ENCODE measurements at regions not wholly inside any gene's neighbourhood (a gene's known extent, or its start where the extent isn't known, plus 50 kb on each side); places are given as distances from the start of the nearest gene placed in this dataset.

DNA sequence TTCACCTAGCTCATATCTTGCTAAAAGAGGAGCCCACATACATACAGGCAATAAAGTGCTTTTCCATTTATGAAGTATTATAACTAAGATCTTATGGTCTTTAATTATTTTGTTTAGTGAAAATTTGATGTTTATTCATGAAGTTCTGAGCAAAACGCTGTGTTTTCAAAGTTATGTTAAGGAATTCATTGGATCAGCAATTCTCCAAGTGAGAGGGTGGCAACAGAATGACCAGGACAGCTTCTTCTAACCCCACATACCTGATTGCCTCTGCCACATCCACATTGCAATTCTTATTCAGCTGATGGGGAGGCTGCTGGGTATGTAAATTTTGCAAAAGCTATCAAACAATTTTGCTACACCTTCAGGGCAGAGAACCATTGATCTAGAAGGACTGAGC is 116.8 kb downstream of the OGFRL1 start:
- no peak overlapping the region for H3K4me3 ChIP-seq (ENCODE audit: low read depth, low read length)
- TF ChIP-seq, protein P1, sequence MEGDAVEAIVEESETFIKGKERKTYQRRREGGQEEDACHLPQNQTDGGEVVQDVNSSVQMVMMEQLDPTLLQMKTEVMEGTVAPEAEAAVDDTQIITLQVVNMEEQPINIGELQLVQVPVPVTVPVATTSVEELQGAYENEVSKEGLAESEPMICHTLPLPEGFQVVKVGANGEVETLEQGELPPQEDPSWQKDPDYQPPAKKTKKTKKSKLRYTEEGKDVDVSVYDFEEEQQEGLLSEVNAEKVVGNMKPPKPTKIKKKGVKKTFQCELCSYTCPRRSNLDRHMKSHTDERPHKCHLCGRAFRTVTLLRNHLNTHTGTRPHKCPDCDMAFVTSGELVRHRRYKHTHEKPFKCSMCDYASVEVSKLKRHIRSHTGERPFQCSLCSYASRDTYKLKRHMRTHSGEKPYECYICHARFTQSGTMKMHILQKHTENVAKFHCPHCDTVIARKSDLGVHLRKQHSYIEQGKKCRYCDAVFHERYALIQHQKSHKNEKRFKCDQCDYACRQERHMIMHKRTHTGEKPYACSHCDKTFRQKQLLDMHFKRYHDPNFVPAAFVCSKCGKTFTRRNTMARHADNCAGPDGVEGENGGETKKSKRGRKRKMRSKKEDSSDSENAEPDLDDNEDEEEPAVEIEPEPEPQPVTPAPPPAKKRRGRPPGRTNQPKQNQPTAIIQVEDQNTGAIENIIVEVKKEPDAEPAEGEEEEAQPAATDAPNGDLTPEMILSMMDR (IDR thresholded peaks at IDR 0.05; ENCODE audit: low read depth, low read length): no peak

DNA sequence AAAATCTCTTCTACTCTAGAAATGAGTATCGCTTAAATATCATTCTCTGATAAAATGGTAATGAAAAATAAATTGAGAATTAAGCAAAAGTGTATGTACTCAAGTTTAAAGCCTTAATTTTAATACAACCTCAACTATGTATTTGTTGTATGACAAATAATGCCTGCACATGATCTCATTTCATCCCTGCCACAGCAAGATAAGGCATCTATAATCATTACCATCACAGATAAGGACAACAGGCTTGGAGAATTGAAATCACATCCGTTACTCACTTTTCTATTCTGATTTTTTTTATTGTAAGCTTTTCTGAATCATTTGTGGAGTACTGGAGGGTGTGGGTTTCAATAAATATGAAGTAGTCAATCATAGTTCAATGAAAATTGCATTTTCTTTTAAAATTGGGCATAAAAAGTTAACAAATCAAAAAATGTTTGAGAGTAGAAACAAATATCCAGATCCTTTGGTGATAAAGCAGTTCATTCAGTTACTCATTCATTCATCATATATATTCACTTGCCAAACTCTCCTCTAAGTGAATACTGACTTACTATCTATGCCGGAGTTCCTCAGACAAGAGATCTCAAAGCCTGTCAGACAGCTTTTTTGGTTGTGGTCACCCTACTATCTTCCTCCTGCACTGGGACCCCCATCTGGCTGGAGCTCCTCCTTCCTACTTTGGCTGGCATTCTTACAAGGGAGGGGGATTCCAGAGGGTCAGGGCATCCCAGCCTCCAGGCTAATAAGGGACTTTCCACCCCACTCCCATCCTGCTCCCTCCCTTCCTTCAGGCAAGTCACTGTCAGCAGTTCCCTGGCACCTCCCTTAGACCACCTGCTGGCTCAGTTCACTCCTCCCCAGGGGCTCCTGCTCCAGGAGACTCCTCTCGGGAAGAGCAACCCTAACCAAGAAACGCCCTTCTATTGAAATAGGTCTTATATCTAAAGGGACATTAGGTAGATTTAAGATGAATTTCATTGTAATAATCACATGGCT is 118.6 kb downstream of the OGFRL1 start:
- H3K4me3 ChIP-seq (ENCODE audit: low read depth, low read length): no peak overlapping the region
- TF ChIP-seq, protein P1 (IDR thresholded peaks at IDR 0.05; ENCODE audit: low read depth, low read length): no peak

DNA sequence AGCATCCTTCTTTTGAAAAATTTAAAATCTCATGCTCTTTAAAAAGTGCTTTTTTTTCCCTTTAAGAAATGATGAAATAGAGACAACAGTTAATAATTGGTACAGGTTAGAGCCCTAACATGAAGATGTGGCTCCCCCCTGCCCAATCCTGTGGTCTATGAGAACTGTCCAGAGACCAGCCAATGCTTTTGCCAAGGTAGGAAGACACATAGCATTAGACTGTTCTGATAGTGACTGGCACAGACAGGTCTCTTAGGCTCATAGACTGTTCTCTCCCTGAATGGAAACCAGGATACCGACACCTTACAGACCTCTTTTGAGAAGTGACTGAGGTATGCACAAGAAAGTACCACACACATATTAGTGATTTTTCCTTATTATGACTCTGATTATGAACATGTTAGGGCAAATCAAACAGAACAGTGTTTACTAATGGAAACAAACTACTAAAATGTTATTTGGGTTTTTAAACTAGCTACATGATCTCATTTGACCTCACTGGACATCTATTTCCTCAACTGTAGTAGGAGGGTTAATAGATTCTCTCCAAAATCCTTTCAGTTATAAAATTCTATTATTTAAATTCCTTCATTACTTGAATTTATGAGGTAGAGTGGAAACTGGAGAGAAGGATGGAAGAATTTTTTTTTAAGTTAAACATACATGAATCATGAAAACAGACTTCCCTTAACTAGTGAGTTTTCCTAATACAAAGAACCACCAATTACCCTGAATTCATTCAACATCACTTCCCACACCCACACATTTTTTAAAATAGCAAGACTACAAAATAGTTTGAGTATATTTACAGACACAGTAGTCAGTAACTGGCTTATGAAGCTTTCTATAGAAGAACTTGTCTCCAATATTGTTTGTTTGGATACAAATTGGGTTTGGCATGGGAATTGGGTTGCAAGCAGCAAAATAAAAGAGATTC is 120.4 kb downstream of the OGFRL1 start:
- no peak overlapping the region for H3K4me3 ChIP-seq (ENCODE audit: low read depth, low read length)

DNA sequence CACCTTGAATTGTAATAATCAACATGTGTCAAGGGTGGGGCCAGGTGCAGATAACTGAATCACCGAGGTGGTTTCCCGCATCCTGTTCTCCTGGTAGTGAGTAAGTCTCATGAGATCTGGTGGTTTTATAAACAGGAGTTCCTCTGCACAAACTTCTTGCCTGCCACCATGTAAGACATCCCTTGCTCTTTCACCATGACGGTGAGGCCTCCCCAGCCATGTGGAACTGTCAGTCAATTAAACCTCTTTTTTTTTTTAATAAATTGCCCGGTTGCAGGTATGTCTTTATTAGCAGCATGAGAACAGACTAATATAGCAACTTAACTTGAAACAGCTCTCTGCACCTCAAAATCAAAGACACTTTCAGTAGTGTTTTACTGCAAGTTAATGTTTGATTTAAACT is 121.6 kb downstream of the OGFRL1 start:
- TF ChIP-seq, protein P1 (IDR thresholded peaks at IDR 0.05; ENCODE audit: low read depth, low read length): no peak
- no peak overlapping the region for H3K4me3 ChIP-seq (ENCODE audit: low read depth, low read length)

More for the DNA sequence above, 120.4 kb downstream of the OGFRL1 start:
- TF ChIP-seq, protein P1 (IDR thresholded peaks at IDR 0.05; ENCODE audit: low read depth, low read length): no peak

DNA sequence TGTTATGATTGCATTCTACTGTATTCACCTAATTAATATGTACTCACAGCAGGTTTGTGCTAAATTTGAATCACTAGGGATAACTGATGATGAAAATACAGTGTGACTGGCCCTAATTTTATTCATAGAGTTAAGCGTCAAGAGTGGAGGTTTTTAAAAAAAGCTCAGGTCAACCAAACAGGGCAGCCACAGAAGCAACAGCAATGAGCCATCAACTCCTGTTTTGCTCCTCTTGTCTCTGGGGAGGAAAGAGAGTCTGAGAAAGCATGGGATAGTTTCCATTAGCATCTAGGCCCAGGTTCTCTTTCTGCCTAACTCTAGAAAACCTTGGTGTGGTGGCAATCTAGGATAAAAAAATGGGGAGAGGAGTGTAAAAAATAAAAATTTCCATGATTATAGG is 122.1 kb downstream of the OGFRL1 start:
- TF ChIP-seq, protein P1 (IDR thresholded peaks at IDR 0.05; ENCODE audit: low read depth, low read length): no peak
- H3K4me3 ChIP-seq (ENCODE audit: low read depth, low read length): no peak overlapping the region

DNA sequence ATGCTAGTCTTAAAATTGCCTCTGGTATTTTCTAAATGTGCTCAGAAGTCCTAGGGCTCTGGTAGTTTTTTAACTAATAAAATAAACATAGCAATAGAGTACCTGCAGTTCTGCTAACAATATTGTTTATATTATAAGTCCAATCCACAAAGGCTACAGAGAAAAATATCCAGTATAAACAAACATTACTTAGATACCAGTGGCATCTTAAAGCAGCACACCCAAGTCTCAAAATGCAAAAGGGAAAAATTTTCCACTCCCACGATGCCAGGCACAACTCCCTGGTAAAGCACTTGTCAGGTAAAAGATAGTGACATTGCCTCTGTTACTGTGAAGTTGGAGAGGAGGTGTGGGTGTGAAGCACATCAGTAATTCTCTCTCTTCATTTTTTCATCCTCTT is 123.3 kb downstream of the OGFRL1 start:
- no peak overlapping the region for H3K4me3 ChIP-seq (ENCODE audit: low read depth, low read length)
- TF ChIP-seq, protein P1 (IDR thresholded peaks at IDR 0.05; ENCODE audit: low read depth, low read length): no peak

Data from WI38 (cell line).